CD4-positive, alpha-beta T cell treated with Interleukin-12 subunit alpha and Interleukin-12 subunit beta, for 1 hour (primary cell): ENCODE measurements at regions not wholly inside any gene's neighbourhood (a gene's known extent, or its start where the extent isn't known, plus 50 kb on each side); places are given as distances from the start of the nearest gene placed in this dataset.

Experiments used
- DNase-seq: peaks from one replicate; pipeline ENCODE4 v3.0.0-alpha.2; 2020

DNA sequence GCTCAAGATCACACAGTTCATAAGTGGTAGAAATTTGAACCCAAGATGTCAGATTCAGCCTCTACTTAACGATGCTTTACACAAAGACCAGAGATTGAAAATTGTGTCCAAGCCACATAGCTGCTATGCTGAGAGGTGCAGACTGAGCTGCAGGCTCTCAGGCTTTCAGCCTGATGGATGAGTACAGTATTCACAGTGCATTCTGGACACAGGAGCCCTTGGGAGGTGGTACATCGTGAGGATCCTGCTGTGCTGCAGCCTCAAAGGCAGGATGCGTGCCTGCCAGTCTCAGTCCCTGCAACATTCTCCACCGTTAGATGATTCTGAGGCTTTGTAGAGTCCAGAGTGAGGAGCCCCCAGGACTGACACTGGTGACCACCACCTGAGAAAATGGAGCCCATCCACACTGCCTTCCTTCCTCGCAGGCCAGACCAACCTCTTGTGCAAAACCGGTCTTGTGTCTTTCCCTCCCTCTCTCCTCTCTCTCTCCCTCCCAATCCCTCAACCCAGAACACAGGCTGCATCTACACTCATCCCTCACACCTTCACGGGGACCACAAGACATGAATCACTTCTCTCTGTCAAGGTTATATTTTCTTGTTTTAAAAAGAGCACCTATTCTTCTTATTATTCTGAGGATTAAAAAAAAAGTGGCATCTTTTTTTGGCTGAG lies 203.4 kb upstream of the ZNF507 start:
- DNase-seq = no peak

DNA sequence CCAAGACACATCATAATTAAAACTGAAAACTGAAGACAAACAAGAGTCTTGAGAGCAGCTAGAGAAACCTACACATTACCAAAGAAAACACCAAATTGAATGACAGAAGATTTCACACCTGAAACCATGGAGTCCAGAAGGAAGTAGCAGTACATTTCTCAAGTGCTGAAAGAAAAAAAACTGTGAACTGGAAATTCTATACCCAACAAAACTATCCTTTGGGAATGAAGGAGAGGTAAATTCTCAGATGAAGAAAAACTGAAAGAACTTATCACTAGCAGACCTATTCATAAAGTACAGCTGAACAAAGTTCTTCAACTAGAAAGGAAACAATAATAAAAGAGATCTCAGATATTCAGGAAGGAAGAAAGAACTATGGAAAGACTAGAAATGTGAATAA lies 198.7 kb upstream of the ZNF507 start:
- DNase-seq = no peak

DNA sequence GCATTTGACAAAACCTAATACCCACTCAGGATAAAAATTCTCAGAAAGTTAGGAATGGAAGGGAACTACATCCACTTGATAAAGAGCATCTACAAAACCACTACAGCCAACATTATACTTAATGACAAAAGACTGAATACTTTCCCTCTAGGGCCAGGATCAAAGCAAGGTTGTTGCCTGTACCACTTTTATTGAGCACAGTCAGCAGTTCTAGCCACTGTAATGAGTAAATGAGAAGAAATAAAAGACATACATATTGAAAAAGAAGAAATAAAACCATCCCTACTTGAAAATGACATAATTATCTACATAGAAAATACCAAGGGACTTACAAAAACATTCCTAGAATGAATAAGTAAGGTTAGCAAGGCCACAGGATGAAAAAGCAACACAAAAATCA lies 194.8 kb upstream of the ZNF507 start:
- DNase-seq = no peak

GRCh38 chr19:32154418-32154817 lies 191.0 kb upstream of the ZNF507 start:
- DNase-seq = no peak

DNA sequence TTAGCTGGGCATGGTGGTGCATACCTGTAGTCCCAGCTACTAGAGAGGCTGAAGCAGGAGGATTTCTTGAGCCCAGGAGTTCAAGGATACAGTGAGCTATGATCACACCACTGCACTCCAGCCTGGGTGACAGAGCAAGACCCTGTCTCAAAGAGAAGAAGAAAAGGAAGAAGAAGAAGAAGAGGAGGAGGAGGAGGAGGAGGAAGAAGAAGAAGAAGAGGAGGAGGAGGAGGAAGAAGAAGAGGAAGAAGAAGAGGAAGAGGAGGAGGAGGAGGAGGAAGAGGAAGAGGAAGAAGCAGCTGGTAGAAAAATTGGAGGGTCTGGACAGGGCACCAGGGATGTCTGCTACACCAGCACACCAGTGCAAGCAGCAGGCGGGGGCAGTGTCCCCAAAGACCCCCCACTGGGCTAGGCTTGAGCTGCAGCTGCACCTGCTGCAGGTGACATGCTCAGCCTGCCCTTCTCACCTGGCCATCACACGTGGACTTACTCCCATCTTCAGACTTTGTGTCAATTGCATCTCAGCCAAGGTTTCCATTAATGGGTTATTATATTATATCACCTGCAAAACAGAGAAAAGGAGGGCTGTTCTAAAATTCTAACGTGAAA lies 180.9 kb upstream of the ZNF507 start:
- no peak for DNase-seq

- DNase-seq = no peak
Measured at GRCh38 chr19:32165141-32165540, 180.3 kb upstream of the ZNF507 start.

GRCh38 chr19:32165750-32166149 lies 179.7 kb upstream of the ZNF507 start:
- DNase-seq = no peak

GRCh38 chr19:32166238-32166637 lies 179.2 kb upstream of the ZNF507 start:
- DNase-seq = no peak

GRCh38 chr19:32168111-32168510 lies 177.3 kb upstream of the ZNF507 start:
- no peak for DNase-seq

GRCh38 chr19:32168606-32169005 lies 176.8 kb upstream of the ZNF507 start:
- DNase-seq = no peak

- DNase-seq = no peak
Measured at GRCh38 chr19:32171719-32172151, 173.7 kb upstream of the ZNF507 start.

DNA sequence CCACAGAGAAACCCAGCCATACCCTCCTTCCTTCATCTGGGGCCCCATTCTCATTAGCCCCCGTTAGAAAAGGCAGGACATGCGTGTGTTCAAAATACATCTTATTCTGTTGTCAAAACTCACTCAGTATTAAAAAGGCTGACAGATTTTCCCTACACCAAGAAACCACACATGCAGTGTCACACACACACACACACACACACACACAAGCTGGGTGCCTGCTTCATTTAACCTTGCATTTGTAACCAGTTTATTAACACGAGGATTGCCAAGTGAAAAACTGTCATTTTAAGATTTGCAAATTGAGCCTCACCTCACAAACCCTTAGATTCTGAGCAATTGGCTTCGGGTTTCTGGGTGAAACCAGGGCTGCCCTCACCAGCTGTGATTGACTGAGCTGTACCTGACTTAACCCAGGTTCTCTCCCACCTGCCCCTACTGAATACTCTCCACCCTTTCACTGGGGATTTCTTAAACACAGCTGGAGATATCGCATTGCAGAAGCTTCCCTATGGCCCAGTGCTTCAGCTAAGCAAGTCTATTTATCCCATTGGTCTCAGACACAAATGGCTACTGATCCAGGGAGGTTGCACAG lies 172.7 kb upstream of the ZNF507 start:
- no peak for DNase-seq

DNA sequence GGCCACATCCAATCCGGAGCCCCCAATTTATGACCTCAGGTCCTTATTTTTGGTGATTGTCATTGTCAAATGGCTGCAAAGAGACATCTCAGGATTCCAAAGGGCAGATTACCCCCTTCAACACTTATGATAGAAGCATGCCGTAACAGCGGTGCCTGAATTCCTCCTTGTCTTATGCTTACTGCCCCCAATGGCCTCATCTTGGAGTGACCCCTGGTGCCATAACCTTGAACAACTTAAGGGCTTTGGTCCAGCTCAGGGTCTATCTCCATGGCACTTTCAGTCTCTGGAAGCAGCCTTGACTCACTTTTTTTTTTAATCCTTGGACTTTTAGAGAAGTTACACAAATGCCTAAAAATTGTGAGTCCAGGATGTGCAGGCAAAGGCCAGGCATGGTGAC lies 171.6 kb upstream of the ZNF507 start:
- no peak for DNase-seq

DNA sequence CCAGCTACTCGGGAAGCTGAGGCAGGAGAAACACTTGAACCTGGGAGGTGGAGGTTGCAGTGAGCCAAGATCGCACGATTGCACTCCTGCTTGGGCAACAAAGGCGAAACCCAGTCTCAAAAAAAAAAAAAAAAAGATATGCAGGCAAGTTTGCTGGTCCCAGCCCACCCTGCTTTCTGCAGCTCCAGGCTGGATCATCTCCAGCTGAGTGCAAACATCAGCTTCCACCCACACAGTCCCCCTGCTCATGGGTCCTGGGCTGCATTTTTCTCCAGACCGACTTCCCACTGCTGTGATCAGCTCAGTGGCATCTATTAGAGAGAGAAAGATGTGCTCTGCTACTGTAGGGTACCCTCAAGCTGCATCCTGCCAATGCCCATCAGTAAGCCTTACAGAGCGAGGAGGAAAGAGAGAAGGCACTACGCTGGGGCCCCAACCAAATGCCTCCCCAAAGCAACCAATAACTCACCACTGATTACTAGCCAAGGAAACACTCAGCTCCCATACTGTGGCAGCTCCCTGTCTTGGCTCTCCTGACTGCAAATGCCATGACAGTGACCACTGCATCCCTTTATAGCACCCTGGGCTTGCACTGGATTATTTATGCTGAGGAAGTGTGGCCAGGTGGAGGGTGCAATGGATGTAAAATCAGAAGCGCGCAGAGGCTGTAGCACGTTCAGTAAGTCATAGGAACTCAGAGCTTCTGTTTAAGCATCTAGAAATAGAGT lies 170.9 kb upstream of the ZNF507 start:
- no peak for DNase-seq

GRCh38 chr19:32176591-32176990 lies 168.8 kb upstream of the ZNF507 start:
- no peak for DNase-seq

GRCh38 chr19:32177686-32178085 lies 167.7 kb upstream of the ZNF507 start:
- no peak for DNase-seq

DNA sequence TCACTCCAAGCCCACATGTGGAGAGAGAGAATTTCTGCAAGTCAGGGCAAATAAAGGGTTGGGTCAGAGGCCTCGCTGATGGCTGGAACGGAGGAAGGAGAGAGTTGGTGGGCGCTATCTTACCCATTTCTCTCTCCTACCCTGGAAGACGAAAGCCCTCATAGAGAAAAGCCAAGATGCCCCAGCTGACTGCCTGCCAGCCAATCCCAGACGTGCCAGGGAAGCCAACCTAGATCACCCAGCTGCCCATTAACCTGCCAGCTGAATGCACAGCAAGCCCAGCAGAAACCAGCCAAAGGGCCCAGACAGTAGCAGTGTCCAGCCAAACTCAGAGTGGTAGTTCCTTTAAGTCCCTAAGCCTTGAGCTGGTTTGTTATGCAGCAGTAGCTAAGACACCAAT lies 167.0 kb upstream of the ZNF507 start:
- no peak for DNase-seq

DNA sequence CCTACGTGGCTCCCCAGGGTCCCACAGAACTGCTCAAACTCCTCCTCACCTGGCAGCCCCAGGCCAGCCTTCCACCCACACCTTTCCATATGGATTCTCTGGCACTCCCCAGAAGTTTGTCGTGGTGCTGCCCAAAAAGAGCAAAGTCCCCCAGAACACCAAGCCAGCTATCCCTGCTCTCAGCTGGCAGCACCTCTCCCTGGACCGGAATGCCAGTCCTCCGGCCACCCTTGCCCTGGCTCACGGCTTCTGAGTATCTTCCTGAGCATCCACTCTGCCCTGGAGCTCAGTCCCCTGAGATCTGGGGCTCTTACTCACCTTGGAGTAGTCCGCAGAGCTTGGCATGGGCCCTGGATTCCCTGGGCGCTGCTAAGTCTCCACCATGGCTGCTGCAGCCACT lies 166.5 kb upstream of the ZNF507 start:
- DNase-seq = no peak

DNA sequence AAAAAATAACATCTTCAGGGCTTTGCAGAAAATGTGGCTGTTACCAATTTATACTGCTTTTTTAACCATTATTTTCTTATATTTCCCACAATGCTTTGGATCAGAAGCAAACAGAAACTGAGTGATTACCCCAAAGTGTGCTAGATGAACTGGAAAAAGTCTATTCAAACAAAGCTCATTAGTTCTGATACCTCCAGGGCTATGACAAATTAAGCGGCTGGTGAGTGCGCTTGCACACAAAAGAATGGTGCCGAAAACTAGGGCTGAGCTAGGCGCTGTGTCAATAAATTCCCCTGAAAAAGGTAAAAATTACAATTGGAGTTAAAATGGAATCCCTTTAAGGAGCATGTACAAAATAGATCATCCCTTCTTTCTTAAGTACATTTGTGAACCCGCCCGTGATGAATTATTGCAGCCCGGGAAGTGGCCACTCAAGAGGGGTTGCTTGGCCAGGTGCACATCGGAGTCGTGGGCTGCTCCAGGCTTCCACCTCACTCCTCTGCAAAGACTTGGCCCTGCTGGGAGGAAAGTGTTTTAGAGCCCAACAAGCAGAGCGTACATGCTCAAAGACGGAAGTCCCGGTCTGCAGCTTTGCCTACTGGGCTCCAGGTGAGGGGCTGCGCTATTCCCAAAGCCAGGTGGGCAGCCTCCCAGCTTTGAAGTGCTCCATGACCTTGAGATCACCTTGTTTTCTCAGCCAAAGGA lies 164.0 kb upstream of the ZNF507 start:
- DNase-seq = no peak

GRCh38 chr19:32186542-32187330 lies 158.7 kb upstream of the ZNF507 start:
- DNase-seq = no peak

- no peak for DNase-seq
Measured at GRCh38 chr19:32188921-32189320, 156.5 kb upstream of the ZNF507 start.

DNA sequence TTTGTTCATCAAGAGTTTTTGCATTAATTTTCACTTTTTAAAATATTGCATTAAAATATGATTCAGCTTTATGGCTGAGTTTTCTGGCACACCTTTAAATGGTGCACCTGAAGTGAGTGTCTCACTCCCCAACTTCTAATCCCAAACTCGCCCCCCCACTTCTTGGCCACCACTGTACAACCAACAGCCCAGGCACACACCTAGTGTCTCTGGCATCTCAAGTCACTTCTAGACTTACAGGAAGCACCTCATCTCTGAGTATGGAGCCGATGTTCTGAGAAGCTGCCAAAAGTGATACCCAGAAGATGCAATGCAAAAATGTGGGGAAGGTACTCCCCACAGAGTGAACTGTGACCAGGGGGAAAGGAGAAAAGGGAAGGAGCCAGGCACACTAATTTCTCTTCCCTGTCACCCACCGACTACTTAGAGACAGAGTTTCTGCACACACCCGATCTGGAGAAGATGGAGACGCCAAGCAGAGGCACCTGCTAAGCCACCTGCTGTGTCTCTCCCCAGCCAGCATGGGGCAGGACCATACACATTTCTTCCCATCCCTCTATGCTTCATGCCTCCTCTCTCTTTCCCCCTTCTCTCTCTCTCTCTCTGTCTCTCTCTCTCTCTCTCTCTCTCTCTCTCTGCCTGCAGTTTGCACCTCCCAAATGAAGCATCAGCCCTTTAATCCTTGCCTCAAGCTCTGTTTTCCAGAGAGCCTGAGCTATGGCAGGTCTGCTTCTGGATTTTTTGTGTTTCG lies 155.3 kb upstream of the ZNF507 start:
- no peak for DNase-seq
